GM19351 (cell line): ENCODE measurements at regions not wholly inside any gene's neighbourhood (a gene's known extent, or its start where the extent isn't known, plus 50 kb on each side); places are given as distances from the start of the nearest gene placed in this dataset.

Experiments
- ATAC-seq: cut with Tn5 transposase; IDR thresholded peaks from one replicate; pipeline ENCODE4 v1.9.1; 2021; ENCODE audit warnings: mild to moderate bottlenecking, moderate library complexity; ENCODE audit not compliant: unreplicated experiment

DNA sequence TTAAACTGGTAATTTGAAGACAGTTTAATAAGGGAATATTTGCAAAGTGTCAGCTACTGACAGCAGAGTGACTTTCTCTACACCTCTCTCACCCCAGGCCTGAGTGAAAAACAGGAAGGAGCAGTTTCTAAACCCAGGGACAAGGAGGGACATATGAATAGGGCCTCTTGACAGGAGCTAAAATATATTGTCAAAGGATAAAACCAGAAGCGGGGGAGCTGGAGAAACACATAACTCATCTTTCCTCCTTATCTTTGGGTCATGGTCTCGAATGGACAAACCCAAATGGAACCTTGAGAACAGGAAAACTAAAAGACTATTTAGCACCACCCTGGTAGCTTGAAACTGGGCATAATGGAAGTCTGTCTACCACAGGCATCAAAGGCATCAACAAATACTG is 197.5 kb upstream of the FOXA2 start:
- no peak for ATAC-seq

DNA sequence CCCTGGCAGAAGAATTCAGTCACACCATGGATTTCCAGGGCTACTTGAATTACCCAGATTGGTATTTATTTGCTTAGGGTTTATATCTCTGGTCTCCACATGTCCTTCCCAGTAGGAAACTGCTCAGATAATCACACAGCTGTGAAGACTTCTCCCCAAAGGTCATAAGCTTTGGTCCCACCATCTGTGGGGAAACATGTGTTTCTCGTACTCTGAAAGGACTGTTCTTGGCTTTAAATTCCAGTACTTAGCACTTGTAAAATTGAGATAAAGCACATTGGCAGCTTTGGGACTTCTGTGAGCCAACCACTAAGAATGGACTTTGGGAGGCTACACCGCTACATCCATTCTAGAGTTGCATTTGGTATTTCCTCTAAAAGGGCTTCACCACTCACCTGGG is 205.3 kb upstream of the FOXA2 start:
- ATAC-seq: no peak

DNA sequence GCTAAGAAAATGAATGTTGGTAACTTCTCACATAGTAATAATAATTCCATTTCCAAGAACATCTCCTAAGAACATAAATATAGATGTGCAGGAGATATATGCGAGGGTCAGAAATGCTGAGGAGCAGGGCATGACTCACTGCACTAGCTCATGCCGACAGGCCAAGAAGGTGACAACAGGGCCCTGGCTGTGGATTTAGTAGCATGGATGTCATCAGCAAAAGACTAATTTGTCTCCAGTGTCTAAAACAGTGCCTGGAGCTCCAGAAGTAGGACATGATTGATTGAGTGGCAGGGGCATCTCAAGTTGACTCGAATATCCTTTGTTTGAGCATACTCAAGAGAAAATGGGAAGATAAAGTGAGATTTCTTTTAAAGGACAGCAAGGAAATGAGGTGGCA is 207.0 kb upstream of the FOXA2 start:
- ATAC-seq: no peak

DNA sequence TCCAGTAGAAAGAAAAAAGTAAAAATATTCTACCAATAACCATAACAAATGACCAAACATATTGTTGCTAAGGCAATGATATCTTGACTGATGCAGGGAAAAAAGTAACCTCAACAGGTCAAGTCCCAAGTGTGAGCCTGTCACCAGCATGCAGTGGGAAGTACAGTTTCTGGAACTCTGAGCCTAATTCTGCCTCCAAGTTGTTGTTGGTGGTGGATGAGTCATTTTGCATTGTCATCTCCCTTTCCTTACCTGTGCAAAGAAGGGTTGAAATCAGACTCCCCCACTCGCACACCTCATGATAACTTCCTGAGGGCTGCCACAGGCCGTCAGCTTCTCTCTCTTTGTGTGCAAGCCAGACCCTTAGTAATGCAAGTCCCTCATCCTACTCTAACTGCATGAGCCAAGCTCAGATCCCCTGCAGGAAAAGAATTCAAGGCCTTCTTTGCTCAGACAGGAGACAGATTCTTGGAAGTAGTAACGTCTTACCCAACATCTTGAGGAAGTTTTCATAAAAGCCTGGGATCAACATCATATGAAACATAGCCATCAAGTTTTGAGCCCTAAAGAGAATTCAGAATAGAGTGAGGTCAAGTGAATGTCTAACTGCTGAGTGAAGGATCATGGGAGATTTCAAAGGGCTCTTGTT is 207.6 kb upstream of the FOXA2 start:
- ATAC-seq: no peak

DNA sequence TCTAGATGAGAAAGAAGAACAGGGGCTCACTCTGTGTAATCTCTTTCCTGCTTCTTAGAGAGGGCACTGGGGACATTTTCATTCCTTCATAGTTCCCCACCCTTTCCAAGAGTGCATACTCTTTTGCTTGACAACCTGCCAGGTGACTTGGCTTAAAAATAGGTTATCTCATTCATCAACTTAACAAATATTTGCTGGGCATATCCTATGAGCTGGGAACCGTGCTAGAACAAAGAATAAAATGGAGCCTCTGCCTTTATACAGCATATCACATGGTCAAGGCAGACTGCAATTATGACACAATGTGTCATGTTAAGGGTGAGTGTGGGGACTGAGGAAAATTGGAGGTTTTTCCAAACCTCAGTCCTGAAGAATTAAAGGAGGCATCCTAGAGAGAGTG is 209.8 kb upstream of the FOXA2 start:
- ATAC-seq: no peak

DNA sequence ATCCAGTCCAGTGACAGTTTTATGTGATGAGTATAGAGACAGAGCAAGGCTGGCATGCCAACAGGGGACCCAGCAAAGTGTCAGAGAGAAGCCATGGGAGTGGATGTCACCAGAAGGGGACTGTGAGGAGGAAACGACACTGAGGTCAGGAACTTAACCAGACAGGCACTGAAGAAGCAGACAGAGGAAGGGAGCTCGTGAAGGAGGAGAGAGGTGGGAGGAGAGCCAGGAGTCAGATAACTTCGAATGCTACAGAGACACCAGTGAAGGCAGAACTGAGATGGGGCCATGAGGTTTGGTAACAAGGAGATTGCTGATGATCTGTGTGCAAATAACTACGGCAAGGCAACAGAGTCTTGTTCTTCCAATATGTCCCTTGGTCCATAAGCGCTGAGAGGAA is 211.1 kb upstream of the FOXA2 start:
- no peak for ATAC-seq

DNA sequence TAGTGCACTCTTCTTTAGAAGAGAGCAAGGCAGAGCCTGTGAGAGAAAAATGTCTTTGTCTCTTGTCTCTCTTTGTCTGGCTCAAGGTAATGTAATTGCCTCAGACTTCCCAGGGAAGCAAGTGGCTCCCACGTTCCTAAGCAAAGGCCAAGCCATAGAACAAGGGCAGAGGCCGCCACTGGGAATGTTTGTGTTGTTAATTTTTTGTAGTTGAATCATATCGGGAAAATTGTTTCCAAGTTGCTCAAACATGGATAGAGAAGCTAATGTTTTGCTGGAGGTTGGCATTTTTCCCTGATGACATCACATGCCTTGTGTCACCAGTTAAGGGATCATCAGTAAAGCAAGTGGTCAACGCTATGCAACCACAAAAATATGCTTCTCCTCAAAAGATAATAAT is 211.5 kb upstream of the FOXA2 start:
- no peak for ATAC-seq

DNA sequence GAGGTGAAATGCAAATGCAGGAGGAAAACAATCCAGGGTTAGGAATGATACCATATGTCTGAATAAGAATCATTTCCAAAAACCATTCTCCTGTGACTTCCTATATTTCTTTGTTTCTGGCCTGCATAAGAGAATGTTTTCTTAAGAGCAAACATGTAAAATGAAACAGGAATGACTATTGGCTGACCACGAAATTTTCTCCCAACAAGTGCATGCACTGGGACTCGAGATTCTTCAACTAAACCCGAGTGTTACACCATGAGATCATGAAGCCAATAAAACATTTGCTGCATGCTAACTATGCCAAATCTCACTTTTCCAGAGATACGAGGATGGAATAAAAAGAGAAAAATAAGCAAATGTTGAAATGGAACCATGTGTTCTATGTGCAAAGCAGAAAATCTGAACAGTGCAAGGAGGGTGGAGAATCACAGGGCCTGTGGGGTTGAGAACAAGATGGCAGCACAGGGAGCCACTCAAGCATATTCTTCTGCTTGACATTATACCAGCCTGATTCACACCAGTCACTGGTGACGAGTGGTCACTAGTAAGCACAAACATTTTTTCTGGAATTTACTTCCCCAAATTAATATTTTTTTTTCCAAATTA is 212.2 kb upstream of the FOXA2 start:
- no peak for ATAC-seq

DNA sequence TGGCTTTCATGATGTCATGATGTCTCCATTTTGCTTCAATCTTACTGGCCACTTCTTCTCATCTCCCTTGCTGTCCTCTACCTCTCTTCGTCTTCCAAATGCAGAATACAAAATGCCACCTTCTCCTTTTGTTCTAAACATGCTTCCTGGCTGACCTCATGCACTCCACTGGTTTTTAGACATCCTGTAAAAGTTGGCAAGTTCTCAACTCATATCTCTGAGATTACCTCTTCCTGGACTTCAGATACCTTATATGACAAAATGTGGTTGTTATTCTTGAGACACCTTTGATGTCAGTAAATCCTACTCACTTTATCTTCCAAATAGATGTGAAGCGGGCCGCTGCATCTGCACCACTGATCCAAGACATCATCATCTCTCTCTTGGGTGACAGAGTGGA is 212.7 kb upstream of the FOXA2 start:
- no peak for ATAC-seq

DNA sequence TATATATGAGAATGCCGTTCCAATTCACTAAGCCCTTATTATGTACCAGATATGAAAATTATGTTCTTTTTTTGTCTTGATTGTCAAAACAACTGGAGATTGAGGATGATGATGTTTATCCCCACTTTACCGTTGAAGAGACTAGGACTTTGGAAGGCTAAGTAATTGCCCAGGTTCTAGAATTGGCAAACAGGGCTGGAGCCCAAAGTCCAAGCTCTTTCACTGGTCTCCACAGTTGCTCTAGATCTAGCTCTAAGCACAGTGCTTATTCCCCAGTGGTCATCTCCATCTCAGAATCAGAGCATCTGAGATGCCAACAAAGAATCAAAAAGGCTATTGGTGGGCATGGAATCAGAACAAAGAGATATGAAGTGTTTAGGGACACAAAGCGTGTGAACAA is 215.3 kb upstream of the FOXA2 start:
- ATAC-seq: no peak

DNA sequence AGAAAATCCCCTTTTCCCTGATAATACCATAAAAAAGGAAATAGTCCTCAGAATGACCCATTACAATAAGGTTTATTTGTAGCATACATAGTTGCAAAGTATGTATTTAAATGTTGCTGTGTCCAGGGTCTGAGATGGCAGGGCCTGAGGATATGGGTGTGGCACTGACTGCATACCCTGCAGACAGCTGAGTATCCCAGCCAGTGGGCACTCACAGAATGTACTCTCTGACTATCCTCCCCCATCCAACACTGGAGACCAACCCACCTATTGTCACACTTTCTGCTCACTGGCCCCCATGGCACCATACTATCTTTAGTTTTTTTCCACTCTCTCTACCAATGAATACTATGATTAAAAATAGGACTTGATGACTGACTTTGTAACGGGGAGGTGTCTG is 215.8 kb upstream of the FOXA2 start:
- no peak for ATAC-seq

DNA sequence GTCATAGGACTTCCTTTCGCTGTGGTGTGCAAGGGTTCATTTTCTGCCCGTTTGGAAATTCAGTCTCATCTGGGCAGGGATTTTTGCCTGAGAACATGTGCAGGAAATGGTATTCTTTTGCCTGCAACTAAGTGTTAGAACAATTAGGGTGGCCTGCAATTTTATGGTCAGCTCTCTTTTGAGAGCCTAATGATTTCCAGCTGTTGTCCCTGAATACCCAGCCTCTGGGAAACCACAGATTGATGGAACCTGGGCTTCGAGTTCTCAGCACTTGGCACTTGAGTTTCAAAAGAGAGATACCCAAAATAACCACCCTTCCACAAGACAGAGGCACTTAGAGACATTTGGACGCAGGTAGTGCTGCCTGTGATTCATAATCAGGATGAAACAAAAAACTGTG is 217.2 kb upstream of the FOXA2 start:
- no peak for ATAC-seq

DNA sequence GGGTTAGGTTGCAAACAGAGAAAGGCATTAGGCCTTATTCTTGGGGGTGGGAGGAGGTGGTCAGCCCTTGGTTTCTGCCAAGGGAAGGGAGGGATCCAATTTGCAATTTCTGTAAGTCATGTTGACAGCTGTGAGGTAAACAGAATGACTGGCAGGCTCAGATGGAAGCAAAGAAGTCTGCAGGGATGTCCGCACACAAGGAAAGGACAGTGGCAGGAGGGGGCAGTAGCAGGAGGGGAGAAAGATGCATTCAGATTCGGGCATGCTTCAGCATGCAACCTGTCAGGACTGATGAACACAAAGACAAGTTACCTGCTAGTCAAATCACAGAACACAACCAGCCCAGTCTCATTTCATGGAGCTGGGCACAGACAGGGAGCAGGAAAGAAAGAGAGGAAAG is 217.9 kb upstream of the FOXA2 start:
- ATAC-seq: no peak

DNA sequence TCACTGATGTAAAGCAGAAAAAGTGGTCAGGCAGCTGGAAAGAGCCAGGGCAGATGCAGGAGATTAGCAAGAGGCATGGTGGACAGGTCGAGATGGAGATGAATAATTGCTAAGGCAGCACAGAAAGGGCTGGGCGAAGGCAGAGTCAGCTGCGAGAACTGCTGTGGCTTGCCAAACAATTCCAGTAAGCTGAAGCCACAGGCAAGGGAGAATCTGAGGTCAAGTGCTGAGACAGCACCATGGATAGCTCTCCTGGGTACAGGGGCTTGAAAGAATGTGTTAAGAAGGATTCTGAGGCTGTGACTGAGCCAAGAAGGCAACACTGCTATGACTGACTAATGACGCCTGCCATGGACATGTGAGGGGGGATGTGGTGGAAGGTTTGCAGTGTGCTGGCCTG is 220.8 kb upstream of the FOXA2 start:
- ATAC-seq: no peak

DNA sequence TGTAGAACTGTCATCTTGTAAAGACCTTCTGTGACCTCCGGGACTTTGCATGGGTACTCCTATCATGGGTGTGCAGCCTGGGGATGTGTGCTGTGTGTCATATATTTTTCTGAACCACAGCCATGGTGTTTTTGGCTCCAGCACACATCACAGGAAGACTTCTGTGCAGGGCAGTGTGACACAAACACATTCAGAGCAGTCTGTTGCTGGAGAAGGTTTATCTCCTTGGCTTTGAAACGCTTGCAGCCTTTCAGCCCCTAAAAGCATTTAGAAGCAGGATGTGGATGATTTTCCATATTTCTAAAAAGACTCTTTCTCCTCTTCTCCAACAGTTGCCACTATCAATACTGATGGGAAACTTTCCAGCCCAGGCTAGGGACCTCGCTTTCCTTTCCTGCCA is 221.6 kb upstream of the FOXA2 start:
- ATAC-seq: no peak

DNA sequence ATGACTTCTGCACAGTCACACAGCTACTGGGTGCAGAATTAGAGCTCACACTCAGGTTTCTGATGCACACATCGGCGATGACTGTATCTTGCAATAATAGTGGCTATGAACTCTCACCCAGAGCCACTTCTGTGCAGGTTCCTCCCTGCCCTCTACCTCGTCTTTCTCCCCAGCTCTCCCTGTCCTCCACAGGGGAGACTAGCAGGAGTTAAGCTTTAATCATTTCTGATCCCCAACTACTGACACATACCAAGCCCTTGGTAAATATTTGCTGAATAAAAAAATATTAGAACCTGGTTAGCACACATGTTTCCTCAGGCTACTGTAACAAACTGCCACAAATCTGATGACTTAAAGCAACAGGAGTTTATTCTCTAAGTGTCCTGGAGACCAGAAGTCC is 222.7 kb upstream of the FOXA2 start:
- no peak for ATAC-seq

DNA sequence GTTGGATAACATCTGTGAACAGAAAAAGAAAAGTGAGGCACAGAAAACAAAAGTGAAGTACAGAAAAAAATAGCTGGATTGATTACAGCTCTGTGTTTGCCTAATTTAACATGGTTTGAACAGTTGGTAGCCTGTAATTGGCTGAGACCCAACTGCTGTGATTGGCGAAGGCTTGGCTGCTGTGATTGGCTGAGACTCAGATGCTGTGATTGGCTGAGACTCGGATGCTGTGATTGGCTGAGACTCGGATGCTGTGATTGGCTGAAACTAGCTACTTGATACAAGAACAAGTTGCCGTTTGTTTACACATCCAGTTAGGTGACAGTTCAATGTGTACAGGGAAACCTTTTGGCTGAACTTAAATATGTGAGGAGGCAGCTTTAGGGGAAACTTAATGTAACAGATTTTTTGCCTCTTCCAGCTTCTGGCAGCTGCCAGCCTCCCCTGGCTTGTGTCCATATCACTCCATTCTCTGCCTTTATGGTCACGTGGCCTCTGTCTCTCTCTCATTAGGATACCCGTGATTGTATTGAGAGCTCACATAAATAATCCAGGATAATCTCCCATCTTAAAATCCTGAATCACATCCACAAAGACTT is 223.4 kb upstream of the FOXA2 start:
- ATAC-seq: no peak

DNA sequence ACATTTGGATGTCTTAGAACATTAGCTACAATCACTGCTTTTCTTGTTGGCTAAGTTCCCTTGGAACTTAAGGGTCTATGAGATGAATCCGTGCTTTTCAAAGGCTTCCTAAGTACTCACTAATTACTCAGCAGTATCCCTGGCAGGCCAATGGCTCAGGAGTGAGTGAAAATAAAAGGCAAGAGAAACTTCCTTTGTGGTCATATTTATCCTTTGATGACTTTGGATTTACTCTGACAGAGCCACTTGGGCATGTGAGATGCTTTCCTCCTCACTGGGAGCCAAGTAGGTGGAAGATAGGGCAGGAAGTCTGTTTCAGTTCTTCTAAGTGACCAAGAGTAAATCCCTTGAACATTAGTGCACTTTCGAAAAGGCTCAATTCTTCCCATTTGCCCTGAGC is 224.3 kb upstream of the FOXA2 start:
- no peak for ATAC-seq

DNA sequence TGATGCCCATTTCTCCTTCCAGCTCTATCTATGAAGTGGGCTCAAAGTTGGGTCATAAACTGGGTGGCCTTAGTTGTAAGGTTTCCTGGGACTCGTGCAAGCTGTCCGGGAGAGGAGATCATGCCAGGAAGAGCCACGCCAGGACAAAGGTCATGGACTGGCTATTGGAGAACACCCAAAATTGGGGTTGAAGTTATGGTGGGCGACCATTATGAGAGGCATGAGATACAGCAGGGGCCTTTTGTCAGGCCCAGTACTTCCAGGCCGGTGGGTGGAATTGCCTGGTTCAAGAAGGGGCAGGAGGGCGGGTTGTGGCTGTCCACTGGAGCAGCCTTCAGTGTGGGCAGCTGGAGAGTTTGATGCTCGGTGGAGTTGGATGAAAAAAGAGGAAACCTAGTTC is 225.1 kb upstream of the SSTR4 start:
- ATAC-seq: no peak

DNA sequence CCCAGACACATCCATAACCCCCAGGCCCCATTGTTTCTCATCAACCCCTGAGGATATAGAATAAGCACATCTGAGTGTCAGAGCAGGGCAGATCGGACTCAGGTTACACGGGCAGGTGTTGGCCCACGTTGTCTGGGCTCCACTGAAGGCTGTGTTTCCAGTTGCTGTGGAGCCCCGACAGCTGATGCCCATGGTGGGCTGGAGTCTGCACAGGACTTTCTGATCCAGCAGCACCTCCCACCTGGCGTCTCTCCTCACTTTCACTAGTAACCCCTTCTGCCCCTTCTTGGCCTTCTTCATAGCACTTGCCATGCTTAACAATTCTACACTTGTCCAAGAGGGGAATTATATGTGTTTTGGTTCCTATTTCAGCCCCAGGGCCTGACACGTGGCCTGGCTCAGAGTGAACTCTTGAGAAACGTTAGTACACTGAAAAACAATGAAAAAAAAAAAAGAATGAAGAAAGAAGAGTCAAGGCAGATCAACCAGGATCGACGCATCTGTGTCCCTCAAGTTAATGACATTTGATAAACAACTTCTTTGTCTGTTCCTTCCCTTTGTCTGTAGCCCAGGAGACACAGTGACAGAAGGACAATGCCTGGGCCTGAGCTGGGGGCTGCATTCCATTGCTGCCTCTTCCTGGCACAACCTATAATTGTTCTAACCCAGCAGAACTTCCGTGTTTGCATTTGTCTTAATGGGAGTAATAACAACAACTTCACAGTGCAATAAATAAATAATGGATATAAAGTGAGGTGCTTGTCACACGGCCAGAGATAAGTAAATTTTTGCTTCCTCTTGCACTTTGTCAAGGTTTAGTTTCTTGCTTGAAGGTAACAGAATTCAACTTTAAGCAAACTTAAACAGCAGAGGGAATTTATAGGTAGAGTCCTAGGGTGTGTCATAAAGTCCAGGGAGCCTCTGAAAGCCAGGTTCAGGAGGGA is 224.2 kb upstream of the SSTR4 start:
- no peak for ATAC-seq

DNA sequence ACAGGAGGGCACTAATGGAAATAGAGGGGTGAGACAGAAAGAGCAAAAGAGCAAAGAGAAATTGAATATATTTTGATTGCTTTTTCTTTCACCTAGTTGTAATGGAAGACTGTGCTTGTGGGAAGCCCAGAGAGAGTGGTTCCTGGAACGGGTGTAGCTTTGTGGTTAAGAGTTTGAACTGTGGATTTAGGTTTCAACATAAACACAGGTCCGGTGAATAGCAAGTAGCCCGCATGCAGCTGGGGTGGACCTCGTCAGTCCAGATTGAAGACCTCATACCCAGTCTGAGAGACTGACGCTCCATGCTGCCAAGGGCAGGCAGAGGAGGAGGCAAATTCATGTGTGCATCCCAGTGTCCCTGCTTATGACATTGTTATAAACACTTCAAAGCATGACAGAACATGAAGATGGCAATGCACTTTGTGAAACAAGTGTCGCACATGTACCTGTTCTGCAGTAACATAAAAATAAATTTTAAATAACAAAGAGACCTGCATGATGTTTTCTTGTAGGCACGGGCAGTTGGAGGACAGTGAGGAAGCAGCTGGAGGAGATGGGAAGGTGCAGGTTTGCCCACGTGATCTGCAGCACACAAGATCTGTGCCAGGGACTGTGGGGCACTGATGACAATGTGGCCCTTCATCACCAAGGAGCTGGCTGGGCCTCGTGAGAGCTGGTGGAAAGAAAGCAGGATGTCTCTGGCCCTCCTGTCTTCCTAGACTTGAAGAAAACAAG is 220.5 kb upstream of the SSTR4 start:
- ATAC-seq: no peak
